ENCODE measurements at regions not wholly inside any gene's neighbourhood (a gene's known extent, or its start where the extent isn't known, plus 50 kb on each side); places are given as distances from the start of the nearest gene placed in this dataset.

GRCh38 chr11:15896026-15896425 is 460.3 kb downstream of the SOX6 start:
- no peak for DNase-seq (ENCODE audit: low spot score)
- no peak for TF ChIP-seq CTCF (IDR thresholded peaks at IDR 0.05; ENCODE audit: extremely low read depth, missing control alignments)

- no peak for TF ChIP-seq CTCF (IDR thresholded peaks at IDR 0.05; ENCODE audit: extremely low read depth, missing control alignments)
- DNase-seq (ENCODE audit: low spot score) = no peak
Observed at GRCh38 chr11:15896530-15896929, 459.8 kb downstream of the SOX6 start.

GRCh38 chr11:15897211-15897960 is 459.0 kb downstream of the SOX6 start:
- no peak for DNase-seq (ENCODE audit: low spot score)
- TF ChIP-seq CTCF (IDR thresholded peaks at IDR 0.05; ENCODE audit: extremely low read depth, missing control alignments) = no peak

- no peak for TF ChIP-seq CTCF (IDR thresholded peaks at IDR 0.05; ENCODE audit: extremely low read depth, missing control alignments)
- DNase-seq (ENCODE audit: low spot score) = no peak
Observed at GRCh38 chr11:15901054-15901453, 455.3 kb downstream of the SOX6 start.

GRCh38 chr11:15901790-15902189 is 454.6 kb downstream of the SOX6 start:
- no peak for TF ChIP-seq CTCF (IDR thresholded peaks at IDR 0.05; ENCODE audit: extremely low read depth, missing control alignments)

GRCh38 chr11:15903246-15903645 is 453.1 kb downstream of the SOX6 start:
- TF ChIP-seq CTCF (IDR thresholded peaks at IDR 0.05; ENCODE audit: extremely low read depth, missing control alignments) = no peak
- no peak for DNase-seq (ENCODE audit: low spot score)

More at GRCh38 chr11:15901790-15902189, 454.6 kb downstream of the SOX6 start:
- no peak for DNase-seq (ENCODE audit: low spot score)

- DNase-seq (ENCODE audit: low spot score) = no peak
- TF ChIP-seq CTCF (IDR thresholded peaks at IDR 0.05; ENCODE audit: extremely low read depth, missing control alignments) = no peak
Observed at GRCh38 chr11:15905366-15906104, 450.8 kb downstream of the SOX6 start.

Data from GM20000 (cell line).